CD4-positive, alpha-beta T cell (primary cell): ENCODE measurements at regions not wholly inside any gene's neighbourhood (a gene's known extent, or its start where the extent isn't known, plus 50 kb on each side); places are given as distances from the start of the nearest gene placed in this dataset.

Source experiments
- ATAC-seq: fragments of 200-7000 bp; cut with Tn5 transposase; one replicate; pipeline ENCODE4 v1.10.0; 2022; ENCODE audit warnings: mild to moderate bottlenecking; ENCODE audit not compliant: poor library complexity
- CTCF ChIA-PET: fragments of 350-600 bp; sonication (Branson Sonifier 250); formaldehyde crosslinking; loops from one replicate; lab custom pipeline; 2021; ENCODE audit warnings: antibody characterized with exemption, inconsistent platforms; lab: Charles Lee
- POLR2A ChIA-PET: fragments of 350-600 bp; sonication (Branson Sonifier 250); formaldehyde crosslinking; loops from one replicate; lab custom pipeline; 2021; ENCODE audit warnings: antibody characterized with exemption, inconsistent platforms; lab: Charles Lee
- DNase-seq, 14 experiments: peaks; one replicate each; pipeline ENCODE4 v3.0.0-alpha.2; 2013 to 2020; ENCODE audit warnings: mixed read lengths in 2 of 14
- H3K27ac ChIP-seq, 2 donors: one replicate each; pipeline versions ENCODE4 v1.5.1 to v1.7.0; 2013; ENCODE audit warnings: low read length in 2 of 2, low read depth in 1 of 2, mild to moderate bottlenecking in 1 of 2
- H3K27me3 ChIP-seq, 2 experiments: 1 replicate in 1 of 2; 2 replicates in 1 of 2; pipeline versions ENCODE4 v1.6.1 to v1.7.0; 2013; ENCODE audit warnings: low read length in 2 of 2, control low read depth in 1 of 2, mild to moderate bottlenecking in 1 of 2, moderate library complexity in 1 of 2; ENCODE audit not compliant: insufficient read depth in 2 of 2, control insufficient read depth in 1 of 2
- H3K36me3 ChIP-seq: one replicate; pipeline ENCODE4 v1.6.1; 2013; ENCODE audit warnings: low read length, control low read depth; ENCODE audit not compliant: insufficient read depth
- H3K4me1 ChIP-seq: one replicate; pipeline ENCODE4 v1.6.1; 2013; ENCODE audit warnings: low read length, control low read depth; ENCODE audit not compliant: insufficient read depth
- H3K4me3 ChIP-seq: one replicate; pipeline ENCODE4 v1.5.1; 2013; ENCODE audit warnings: mild to moderate bottlenecking, low read length, moderate library complexity
- H3K9me3 ChIP-seq, 2 experiments: 1 replicate in 1 of 2; 2 replicates in 1 of 2; pipeline versions ENCODE4 v1.6.1 to v1.7.0; 2013; ENCODE audit warnings: low read length in 2 of 2, mild to moderate bottlenecking in 2 of 2, control low read depth in 1 of 2, moderate library complexity in 1 of 2; ENCODE audit not compliant: control insufficient read depth in 1 of 2, insufficient read depth in 1 of 2
- H3K27ac Mint-ChIP-seq: one replicate; pipeline ENCODE4 v1.8.0; 2020; ENCODE audit warnings: mixed read lengths
- H3K27me3 Mint-ChIP-seq: one replicate; pipeline ENCODE4 v1.8.0; 2021; ENCODE audit warnings: mixed read lengths
- H3K36me3 Mint-ChIP-seq: one replicate; pipeline ENCODE4 v1.8.0; 2021; ENCODE audit warnings: low read depth, mixed read lengths
- H3K4me1 Mint-ChIP-seq: one replicate; pipeline ENCODE4 v1.8.0; 2021; ENCODE audit warnings: low read depth, mixed read lengths
- H3K4me3 Mint-ChIP-seq: one replicate; pipeline ENCODE4 v1.8.0; 2020; ENCODE audit warnings: mild to moderate bottlenecking, mixed read lengths
- H3K9me3 Mint-ChIP-seq: one replicate; pipeline ENCODE4 v1.8.0; 2020; ENCODE audit warnings: mixed read lengths
- CTCF ChIP-seq: fragments of 200-600 bp; IDR thresholded peaks from one replicate; pipeline ENCODE4 v1.8.0; 2022; ENCODE audit warnings: antibody characterized with exemption, mild to moderate bottlenecking
- intact Hi-C, 2 experiments: fragments of 100-400 bp; cut with DNase I in 1 of 2; cut with micrococcal nuclease in 1 of 2; formaldehyde crosslinking; loops; one replicate each; pipeline versions ENCODE4 v1.15.1 to v1.9.0; 2023 to 2025; cut with DNase I, micrococcal nuclease

- POLR2A ChIA-PET, result no interaction called here
- Mint-ChIP-seq H3K27ac (no peak overlapping the region), H3K4me3 (no peak overlapping the region)
Measured at GRCh38 chr11:127255209-127255608, 254.6 kb upstream of the KIRREL3 start.

GRCh38 chr11:127252321-127252720, 251.8 kb upstream of the KIRREL3 start:
- POLR2A ChIA-PET, result no interaction called here
- no peaks in the 10 kb centered on the region for H3K36me3 Mint-ChIP-seq
- H3K4me3 Mint-ChIP-seq, result no peak overlapping the region

More at GRCh38 chr11:127255209-127255608, 254.6 kb upstream of the KIRREL3 start:
- H3K4me1 ChIP-seq, result no peaks in the 10 kb centered on the region
- TF ChIP-seq CTCF, result no peak
- CTCF ChIA-PET, result no interaction called here
- no peak overlapping the region for H3K4me3 ChIP-seq
- intact Hi-C loops, result no loop called here
- ATAC-seq (no peak), DNase-seq (no peak)
- Mint-ChIP-seq H3K36me3 (no peaks in the 10 kb centered on the region), H3K27me3 (no peaks in the 10 kb centered on the region), H3K4me1 (no peaks in the 10 kb centered on the region), H3K9me3 (no peaks in the 10 kb centered on the region)
- no peaks in the 10 kb centered on the region for H3K9me3 ChIP-seq
- H3K36me3 ChIP-seq, result no peaks in the 10 kb centered on the region
- H3K27ac ChIP-seq, result no peak overlapping the region
- no peaks in the 10 kb centered on the region for H3K27me3 ChIP-seq

GRCh38 chr11:127249576-127249975, 249.0 kb upstream of the KIRREL3 start:
- ChIA-PET CTCF (no interaction called here), POLR2A (no interaction called here)
- Mint-ChIP-seq H3K4me3 (no peak overlapping the region), H3K27me3 (no peaks in the 10 kb centered on the region), H3K27ac (no peak overlapping the region), H3K36me3 (no peaks in the 10 kb centered on the region), H3K4me1 (no peaks in the 10 kb centered on the region), H3K9me3 (no peaks in the 10 kb centered on the region)
- Histone ChIP-seq H3K9me3 (no peaks in the 10 kb centered on the region), H3K27me3 (no peaks in the 10 kb centered on the region), H3K27ac (no peak overlapping the region), H3K4me3 (no peak overlapping the region), H3K36me3 (no peaks in the 10 kb centered on the region), H3K4me1 (no peaks in the 10 kb centered on the region)
- intact Hi-C loops, result no loop called here
- DNase-seq (no peak), ATAC-seq (no peak)
- TF ChIP-seq CTCF, result no peak

More at GRCh38 chr11:127252321-127252720, 251.8 kb upstream of the KIRREL3 start:
- Mint-ChIP-seq H3K4me1 (no peaks in the 10 kb centered on the region), H3K27me3 (no peaks in the 10 kb centered on the region), H3K27ac (no peak overlapping the region), H3K9me3 (no peaks in the 10 kb centered on the region)
- TF ChIP-seq CTCF, result no peak
- Histone ChIP-seq H3K4me1 (no peaks in the 10 kb centered on the region), H3K9me3 (no peaks in the 10 kb centered on the region), H3K36me3 (no peaks in the 10 kb centered on the region), H3K4me3 (no peak overlapping the region), H3K27ac (no peak overlapping the region), H3K27me3 (no peaks in the 10 kb centered on the region)
- DNase-seq (no peak), ATAC-seq (no peak)
- intact Hi-C loops, result no loop called here
- CTCF ChIA-PET, result no interaction called here
